ENCODE measurements at regions not wholly inside any gene's neighbourhood (a gene's known extent, or its start where the extent isn't known, plus 50 kb on each side); places are given as distances from the start of the nearest gene placed in this dataset.

DNA sequence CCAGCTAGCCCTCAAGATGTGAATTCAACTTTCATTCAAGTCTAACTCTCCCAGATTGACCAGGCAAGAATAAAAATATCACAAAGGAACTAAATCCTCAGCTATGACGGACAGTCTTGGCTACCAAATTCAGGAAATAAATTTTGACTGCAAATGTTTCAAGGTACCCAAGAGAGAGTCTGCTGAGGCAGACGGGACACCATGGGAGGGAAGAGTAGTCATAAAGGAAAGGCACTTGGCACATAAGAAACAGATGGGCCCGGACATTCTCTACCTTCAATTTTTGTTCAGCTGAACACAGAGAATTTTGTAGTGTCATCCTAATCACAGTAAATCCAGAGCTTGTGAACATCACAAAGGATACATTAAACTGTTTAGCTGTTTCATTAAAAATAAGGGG lies 390.0 kb downstream of the DTWD2 start:
- no peaks in the 10 kb centered on the region for H3K9me3 Mint-ChIP-seq
- H3K27me3 Mint-ChIP-seq (ENCODE audit: insufficient read depth, low read depth, poor library complexity) = no peaks in the 10 kb centered on the region
- Histone ChIP-seq H3K79me2 (replicated peaks; ENCODE audit: insufficient read depth) (no peaks in the 10 kb centered on the region), H3K27ac (ENCODE audit: low read depth) (no peak overlapping the region), H3K4me2 (no peak overlapping the region), H2AFZ (no peak overlapping the region), H3K36me3 (ENCODE audit: insufficient read depth) (no peaks in the 10 kb centered on the region), H3K4me1 (ENCODE audit: insufficient read depth) (no peaks in the 10 kb centered on the region), H3K4me3 (no peak overlapping the region), H3K9me2 (ENCODE audit: insufficient read depth) (peaks cover 3% of the 10 kb centered on the region; the same call in 1 of the 2 replicates), H3K27me3 (ENCODE audit: insufficient read depth) (no peaks in the 10 kb centered on the region), H4K20me1 (replicated peaks; ENCODE audit: insufficient read depth) (no peaks in the 10 kb centered on the region), H3F3A (replicated peaks; ENCODE audit: low read depth) (no peaks in the 10 kb centered on the region)
- TF ChIP-seq EZH2phosphoT487 (IDR thresholded peaks at IDR 0.05; ENCODE audit: unreplicated experiment) = no peak
- no peaks in the 10 kb centered on the region for H3K36me3 Mint-ChIP-seq (ENCODE audit: low read depth)
- no peaks in the 10 kb centered on the region for H3K4me1 Mint-ChIP-seq
- no peak overlapping the region for H3K27ac Mint-ChIP-seq
- DNase-seq (ENCODE audit: low spot score) (no peak), ATAC-seq (no peak)
- no peak overlapping the region for H3K4me3 Mint-ChIP-seq

GRCh38 chr5:118597543-118597942 lies 390.8 kb downstream of the DTWD2 start:
- no peaks in the 10 kb centered on the region for H3K27me3 Mint-ChIP-seq (ENCODE audit: insufficient read depth, low read depth, poor library complexity)
- ATAC-seq = no peak
- DNase-seq (ENCODE audit: low spot score) = no peak
- Histone ChIP-seq H3K36me3 (ENCODE audit: insufficient read depth) (no peaks in the 10 kb centered on the region), H3F3A (replicated peaks; ENCODE audit: low read depth) (no peaks in the 10 kb centered on the region), H3K27me3 (ENCODE audit: insufficient read depth) (no peaks in the 10 kb centered on the region), H3K4me3 (no peak overlapping the region), H4K20me1 (replicated peaks; ENCODE audit: insufficient read depth) (no peaks in the 10 kb centered on the region), H3K27ac (ENCODE audit: low read depth) (no peak overlapping the region), H3K4me2 (no peak overlapping the region), H3K79me2 (replicated peaks; ENCODE audit: insufficient read depth) (no peaks in the 10 kb centered on the region), H3K9me2 (ENCODE audit: insufficient read depth) (peaks cover 3% of the 10 kb centered on the region; the same call in 1 of the 2 replicates), H2AFZ (no peak overlapping the region), H3K4me1 (ENCODE audit: insufficient read depth) (no peaks in the 10 kb centered on the region)
- H3K4me1 Mint-ChIP-seq = no peaks in the 10 kb centered on the region
- no peak overlapping the region for H3K27ac Mint-ChIP-seq
- H3K9me3 Mint-ChIP-seq = no peaks in the 10 kb centered on the region
- H3K36me3 Mint-ChIP-seq (ENCODE audit: low read depth) = no peaks in the 10 kb centered on the region
- TF ChIP-seq EZH2 (IDR thresholded peaks at IDR 0.05; ENCODE audit: low read depth, unreplicated experiment) (no peak), CREB1 (CRISPR knock-in tag; IDR thresholded peaks at IDR 0.05; ENCODE audit: low read depth) (no peak), EZH2phosphoT487 (IDR thresholded peaks at IDR 0.05; ENCODE audit: unreplicated experiment) (no peak), CTCF (conservative IDR thresholded peaks at IDR 0.05; ENCODE audit: low read depth in 2 of 2) (no peak), ZNF331 (CRISPR knock-in tag; IDR thresholded peaks at IDR 0.05; ENCODE audit: low read depth) (no peak), ETS1 (IDR thresholded peaks at IDR 0.05) (no peak), JUNB (IDR thresholded peaks at IDR 0.05; ENCODE audit: unreplicated experiment) (no peak)
- TF ChIP-seq, protein P1, sequence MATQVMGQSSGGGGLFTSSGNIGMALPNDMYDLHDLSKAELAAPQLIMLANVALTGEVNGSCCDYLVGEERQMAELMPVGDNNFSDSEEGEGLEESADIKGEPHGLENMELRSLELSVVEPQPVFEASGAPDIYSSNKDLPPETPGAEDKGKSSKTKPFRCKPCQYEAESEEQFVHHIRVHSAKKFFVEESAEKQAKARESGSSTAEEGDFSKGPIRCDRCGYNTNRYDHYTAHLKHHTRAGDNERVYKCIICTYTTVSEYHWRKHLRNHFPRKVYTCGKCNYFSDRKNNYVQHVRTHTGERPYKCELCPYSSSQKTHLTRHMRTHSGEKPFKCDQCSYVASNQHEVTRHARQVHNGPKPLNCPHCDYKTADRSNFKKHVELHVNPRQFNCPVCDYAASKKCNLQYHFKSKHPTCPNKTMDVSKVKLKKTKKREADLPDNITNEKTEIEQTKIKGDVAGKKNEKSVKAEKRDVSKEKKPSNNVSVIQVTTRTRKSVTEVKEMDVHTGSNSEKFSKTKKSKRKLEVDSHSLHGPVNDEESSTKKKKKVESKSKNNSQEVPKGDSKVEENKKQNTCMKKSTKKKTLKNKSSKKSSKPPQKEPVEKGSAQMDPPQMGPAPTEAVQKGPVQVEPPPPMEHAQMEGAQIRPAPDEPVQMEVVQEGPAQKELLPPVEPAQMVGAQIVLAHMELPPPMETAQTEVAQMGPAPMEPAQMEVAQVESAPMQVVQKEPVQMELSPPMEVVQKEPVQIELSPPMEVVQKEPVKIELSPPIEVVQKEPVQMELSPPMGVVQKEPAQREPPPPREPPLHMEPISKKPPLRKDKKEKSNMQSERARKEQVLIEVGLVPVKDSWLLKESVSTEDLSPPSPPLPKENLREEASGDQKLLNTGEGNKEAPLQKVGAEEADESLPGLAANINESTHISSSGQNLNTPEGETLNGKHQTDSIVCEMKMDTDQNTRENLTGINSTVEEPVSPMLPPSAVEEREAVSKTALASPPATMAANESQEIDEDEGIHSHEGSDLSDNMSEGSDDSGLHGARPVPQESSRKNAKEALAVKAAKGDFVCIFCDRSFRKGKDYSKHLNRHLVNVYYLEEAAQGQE (IDR thresholded peaks at IDR 0.05; ENCODE audit: unreplicated experiment) = no peak
- H3K4me3 Mint-ChIP-seq = no peak overlapping the region

Measured in GM23338 (cell line).